Islet of Langerhans (tissue), 1 donor: ENCODE measurements at regions not wholly inside any gene's neighbourhood (a gene's known extent, or its start where the extent isn't known, plus 50 kb on each side); places are given as distances from the start of the nearest gene placed in this dataset.

ENCODE experiments used
- FAIRE-seq: peaks from one replicate; lab custom pipeline; 2011; peaks lifted over from hg19 to GRCh38; lab: Jason Lieb, UNC

- FAIRE-seq: no peak
These were observed 613.9 kb downstream of the TECRL start for GRCh38 chr4:63795301-63795700.

GRCh38 chr4:63790377-63790776 is 618.9 kb downstream of the TECRL start:
- no peak for FAIRE-seq

GRCh38 chr4:63788271-63788670 is 621.0 kb downstream of the TECRL start:
- FAIRE-seq: no peak

GRCh38 chr4:63787326-63787725 is 621.9 kb downstream of the TECRL start:
- no peak for FAIRE-seq

- no peak for FAIRE-seq
These were observed 623.1 kb downstream of the TECRL start for GRCh38 chr4:63786171-63786570.

GRCh38 chr4:63784822-63785221 is 624.4 kb downstream of the TECRL start:
- no peak for FAIRE-seq

- no peak for FAIRE-seq
These were observed 631.6 kb downstream of the TECRL start for GRCh38 chr4:63777601-63778000.

- no peak for FAIRE-seq
These were observed 644.9 kb downstream of the TECRL start for GRCh38 chr4:63764400-63764799.

GRCh38 chr4:63757929-63758328 is 651.3 kb downstream of the TECRL start:
- FAIRE-seq: no peak

GRCh38 chr4:63742882-63743281 is 666.4 kb downstream of the TECRL start:
- no peak for FAIRE-seq

- no peak for FAIRE-seq
These were observed 679.7 kb downstream of the TECRL start for GRCh38 chr4:63729519-63729918.

- no peak for FAIRE-seq
These were observed 680.6 kb downstream of the TECRL start for GRCh38 chr4:63728480-63729177.

GRCh38 chr4:63717384-63717783 is 691.9 kb downstream of the TECRL start:
- peak; percentile 49 for FAIRE-seq

GRCh38 chr4:63708661-63709060 is 700.6 kb downstream of the TECRL start:
- no peak for FAIRE-seq

GRCh38 chr4:63700569-63700968 is 708.7 kb downstream of the TECRL start:
- FAIRE-seq: no peak

- FAIRE-seq: no peak
These were observed 715.9 kb downstream of the TECRL start for GRCh38 chr4:63693321-63693720.

- no peak for FAIRE-seq
These were observed 730.8 kb downstream of the TECRL start for GRCh38 chr4:63678358-63678931.

- no peak for FAIRE-seq
These were observed 738.5 kb downstream of the TECRL start for GRCh38 chr4:63670735-63671134.

GRCh38 chr4:63663870-63664269 is 745.4 kb downstream of the TECRL start:
- no peak for FAIRE-seq

GRCh38 chr4:63644396-63644795 is 764.9 kb downstream of the TECRL start:
- FAIRE-seq: no peak

GRCh38 chr4:63637270-63637669 is 772.0 kb downstream of the TECRL start:
- no peak for FAIRE-seq

- FAIRE-seq: no peak
These were observed 776.4 kb downstream of the TECRL start for GRCh38 chr4:63632858-63633257.

- peak; percentile 93 for FAIRE-seq
These were observed 789.0 kb downstream of the TECRL start for GRCh38 chr4:63620271-63620670.

- peak; percentile 82 for FAIRE-seq
These were observed 789.5 kb downstream of the TECRL start for GRCh38 chr4:63619771-63620170.
